Thoracic aorta (tissue), 2 donors: ENCODE measurements at regions not wholly inside any gene's neighbourhood (a gene's known extent, or its start where the extent isn't known, plus 50 kb on each side); places are given as distances from the start of the nearest gene placed in this dataset.

Source experiments
- ATAC-seq: fragments of 150-250 bp; one replicate; pipeline ENCODE4 v1.8.0; 2017; ENCODE audit warnings: low read depth; ENCODE audit not compliant: insufficient number of reproducible peaks, low FRiP score
- DNase-seq: peaks from one replicate; pipeline ENCODE4 v3.0.0-alpha.2; 2020; ENCODE audit warnings: low spot score
- H3K27ac ChIP-seq, 2 donors: fragments of 200-600 bp; sonication (generic); 1 replicate in 1 of 2; 2 replicates in 1 of 2; pipeline ENCODE4 v1.5.1; 2016; ENCODE audit warnings: mild to moderate bottlenecking in 2 of 2, moderate library complexity in 2 of 2
- H3K27me3 ChIP-seq: fragments of 200-600 bp; sonication (generic); replicated peaks from 2 replicates; pipeline ENCODE4 v1.6.0; 2016; ENCODE audit warnings: mild to moderate bottlenecking; ENCODE audit not compliant: insufficient read depth
- H3K36me3 ChIP-seq: fragments of 200-600 bp; sonication (generic); one replicate; pipeline ENCODE4 v1.5.1; 2016
- H3K4me1 ChIP-seq, 2 donors: fragments of 200-600 bp; sonication (generic); 1 replicate in 1 of 2; 2 replicates in 1 of 2; pipeline versions ENCODE4 v1.5.1 to v1.6.0; 2016; ENCODE audit warnings: low read depth in 2 of 2, mild to moderate bottlenecking in 1 of 2; ENCODE audit not compliant: control insufficient read depth in 1 of 2
- H3K4me3 ChIP-seq: fragments of 200-600 bp; sonication (generic); 2 replicates; pipeline ENCODE4 v1.5.1; 2016; ENCODE audit warnings: mild to moderate bottlenecking
- H3K9me3 ChIP-seq: fragments of 200-600 bp; sonication (generic); 2 replicates; pipeline ENCODE4 v1.5.1; 2016
- TF ChIP-seq, protein P1 (sequence below): fragments of 200-600 bp; sonication (generic); IDR thresholded peaks from one replicate; pipeline ENCODE4 v1.5.1; 2019; ENCODE audit warnings: antibody characterized with exemption

DNA sequence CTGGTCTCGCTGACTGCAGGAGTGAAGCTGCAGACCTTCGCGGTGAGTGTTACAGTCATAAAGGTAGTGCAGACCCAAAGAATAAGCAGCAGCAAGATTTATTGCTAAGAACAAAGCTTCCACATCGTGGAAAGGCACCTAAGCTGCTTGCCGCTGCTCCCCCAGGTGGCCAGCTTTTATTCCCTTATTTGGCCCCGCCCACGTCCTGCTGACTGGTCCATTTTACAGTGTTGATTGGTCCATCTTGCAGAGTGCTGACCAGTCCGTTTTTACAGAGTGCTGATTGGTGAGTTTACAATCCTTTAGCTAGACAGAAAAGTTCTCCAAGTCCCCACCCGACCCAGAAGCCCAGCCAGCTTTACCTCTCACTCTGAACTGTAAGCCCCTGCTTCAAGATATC, 227.8 kb downstream of the ABCC12 start:
- no peak for DNase-seq
- ATAC-seq, result no peak
- Histone ChIP-seq H3K27me3 (no peaks in the 10 kb centered on the region), H3K4me1 (no peaks in the 10 kb centered on the region), H3K9me3 (no peaks in the 10 kb centered on the region), H3K27ac (no peak overlapping the region), H3K36me3 (no peaks in the 10 kb centered on the region), H3K4me3 (no peak overlapping the region)
- TF ChIP-seq, protein P1, sequence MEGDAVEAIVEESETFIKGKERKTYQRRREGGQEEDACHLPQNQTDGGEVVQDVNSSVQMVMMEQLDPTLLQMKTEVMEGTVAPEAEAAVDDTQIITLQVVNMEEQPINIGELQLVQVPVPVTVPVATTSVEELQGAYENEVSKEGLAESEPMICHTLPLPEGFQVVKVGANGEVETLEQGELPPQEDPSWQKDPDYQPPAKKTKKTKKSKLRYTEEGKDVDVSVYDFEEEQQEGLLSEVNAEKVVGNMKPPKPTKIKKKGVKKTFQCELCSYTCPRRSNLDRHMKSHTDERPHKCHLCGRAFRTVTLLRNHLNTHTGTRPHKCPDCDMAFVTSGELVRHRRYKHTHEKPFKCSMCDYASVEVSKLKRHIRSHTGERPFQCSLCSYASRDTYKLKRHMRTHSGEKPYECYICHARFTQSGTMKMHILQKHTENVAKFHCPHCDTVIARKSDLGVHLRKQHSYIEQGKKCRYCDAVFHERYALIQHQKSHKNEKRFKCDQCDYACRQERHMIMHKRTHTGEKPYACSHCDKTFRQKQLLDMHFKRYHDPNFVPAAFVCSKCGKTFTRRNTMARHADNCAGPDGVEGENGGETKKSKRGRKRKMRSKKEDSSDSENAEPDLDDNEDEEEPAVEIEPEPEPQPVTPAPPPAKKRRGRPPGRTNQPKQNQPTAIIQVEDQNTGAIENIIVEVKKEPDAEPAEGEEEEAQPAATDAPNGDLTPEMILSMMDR, result no peak

DNA sequence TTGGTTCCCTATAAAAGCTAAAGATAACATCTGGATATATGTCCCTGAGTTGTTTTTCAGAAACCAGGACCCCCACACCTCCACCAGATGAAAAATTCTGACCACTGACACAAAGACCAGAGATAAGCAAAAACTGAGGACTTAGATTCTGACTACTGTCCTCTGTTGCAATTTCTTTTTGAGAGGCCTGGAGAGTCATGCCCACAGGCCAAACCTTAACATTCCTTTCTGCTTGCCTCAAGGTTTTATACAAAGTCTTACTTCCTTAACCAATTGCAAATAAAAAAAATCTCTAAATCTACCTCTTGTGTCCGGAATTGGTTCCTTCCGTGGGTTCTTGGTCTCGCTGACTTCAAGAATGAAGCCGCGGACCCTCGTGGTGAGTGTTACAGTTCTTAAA, 228.5 kb downstream of the ABCC12 start:
- TF ChIP-seq, protein P1, result no peak
- no peaks in the 10 kb centered on the region for H3K27me3 ChIP-seq
- no peak overlapping the region for H3K4me3 ChIP-seq
- no peaks in the 10 kb centered on the region for H3K36me3 ChIP-seq
- no peaks in the 10 kb centered on the region for H3K4me1 ChIP-seq
- H3K9me3 ChIP-seq, result no peaks in the 10 kb centered on the region
- DNase-seq (no peak), ATAC-seq (no peak)
- H3K27ac ChIP-seq, result no peak overlapping the region

DNA sequence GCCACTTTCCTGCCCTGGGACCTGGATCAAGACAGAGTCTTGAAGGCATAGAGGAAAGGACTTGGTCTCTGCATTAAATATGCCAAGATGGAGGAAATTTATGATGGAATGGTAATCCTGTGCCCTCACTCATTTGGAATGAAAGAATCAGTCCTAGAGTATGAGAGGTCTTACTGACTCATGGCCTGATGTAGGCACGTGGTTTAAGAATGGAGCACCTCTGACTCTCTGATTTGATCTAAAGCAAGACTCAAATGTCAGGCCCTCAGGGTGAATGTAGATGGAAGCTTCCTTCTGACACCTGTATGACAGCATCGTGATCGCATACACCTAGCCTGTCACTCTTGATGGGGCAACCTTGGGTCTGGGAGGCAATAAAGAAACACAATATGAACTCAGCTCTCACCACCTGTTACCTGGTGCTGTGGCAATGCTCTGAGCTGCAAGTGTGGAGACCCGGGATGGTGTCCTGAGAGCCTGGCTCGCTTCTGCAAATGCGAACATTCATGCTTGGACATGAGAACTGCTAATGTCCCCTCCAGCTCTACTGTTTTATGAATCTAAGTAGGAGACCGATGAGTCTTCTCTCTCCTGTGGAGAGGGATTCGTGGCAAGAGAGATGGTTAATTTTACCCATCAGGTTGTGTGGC, 229.9 kb downstream of the ABCC12 start:
- Histone ChIP-seq H3K4me1 (no peaks in the 10 kb centered on the region), H3K36me3 (no peaks in the 10 kb centered on the region), H3K4me3 (no peak overlapping the region), H3K27ac (no peak overlapping the region), H3K27me3 (no peaks in the 10 kb centered on the region), H3K9me3 (no peaks in the 10 kb centered on the region)
- ATAC-seq (no peak), DNase-seq (no peak)
- TF ChIP-seq, protein P1, result no peak

DNA sequence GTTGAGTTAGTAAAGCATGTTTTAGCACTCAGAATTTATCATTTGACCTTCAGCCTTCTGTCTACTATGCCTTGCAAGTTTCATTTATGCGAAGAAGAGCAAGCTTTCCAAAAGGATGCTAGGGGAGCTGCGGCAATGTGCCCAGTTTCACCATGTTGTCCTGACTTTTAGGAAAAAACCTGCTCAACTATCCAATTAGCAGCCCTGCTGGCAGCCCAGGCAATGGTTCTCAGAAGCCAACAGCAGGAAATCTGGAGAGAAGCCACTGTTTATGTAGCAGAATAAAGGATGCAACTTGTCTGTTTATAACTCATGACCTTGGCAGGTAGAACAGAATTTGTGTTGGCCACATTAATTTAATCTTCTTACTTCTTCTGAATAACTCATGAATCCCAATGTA, 230.8 kb downstream of the ABCC12 start:
- Histone ChIP-seq H3K9me3 (no peaks in the 10 kb centered on the region), H3K36me3 (no peaks in the 10 kb centered on the region), H3K4me3 (no peak overlapping the region), H3K27me3 (no peaks in the 10 kb centered on the region), H3K27ac (no peak overlapping the region), H3K4me1 (no peaks in the 10 kb centered on the region)
- TF ChIP-seq, protein P1, result no peak
- no peak for DNase-seq
- ATAC-seq, result no peak

DNA sequence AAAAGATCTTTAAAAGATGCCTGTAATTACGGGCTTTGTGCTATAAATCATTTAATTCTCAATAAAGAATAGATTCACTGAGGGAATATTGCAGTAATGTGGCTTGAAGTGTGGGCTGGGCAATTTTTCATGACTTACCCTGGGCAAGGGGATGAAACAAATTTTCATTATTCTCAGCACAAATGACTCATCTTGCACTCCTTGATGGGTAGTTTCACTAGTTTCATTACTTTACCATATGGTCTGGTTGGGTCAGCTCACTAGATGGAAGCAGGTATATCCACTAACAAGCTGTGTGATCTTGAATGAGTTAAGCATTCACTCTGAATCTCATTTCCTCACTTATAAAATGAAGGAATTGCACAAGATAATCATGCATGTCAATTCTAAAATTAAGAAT, 234.3 kb downstream of the ABCC12 start:
- H3K36me3 ChIP-seq, result no peaks in the 10 kb centered on the region
- DNase-seq (no peak), ATAC-seq (no peak)
- H3K9me3 ChIP-seq, result no peaks in the 10 kb centered on the region
- no peak overlapping the region for H3K4me3 ChIP-seq
- H3K4me1 ChIP-seq, result no peaks in the 10 kb centered on the region
- H3K27me3 ChIP-seq, result no peaks in the 10 kb centered on the region
- TF ChIP-seq, protein P1, result no peak
- no peak overlapping the region for H3K27ac ChIP-seq
